Right atrium auricular region (tissue), 2 donors: ENCODE measurements at regions not wholly inside any gene's neighbourhood (a gene's known extent, or its start where the extent isn't known, plus 50 kb on each side); places are given as distances from the start of the nearest gene placed in this dataset.

Experiments
- DNase-seq: peaks from one replicate; pipeline ENCODE4 v3.0.0-alpha.2; 2019; ENCODE audit warnings: low spot score
- H3K27ac ChIP-seq, 2 donors: fragments of 200-600 bp; sonication (generic); 1 replicate in 1 of 2; 2 replicates in 1 of 2; pipeline ENCODE4 v1.5.1; 2016 to 2019
- H3K27me3 ChIP-seq, 2 donors: fragments of 200-600 bp; sonication (generic); one replicate each; pipeline versions ENCODE4 v1.5.1 to v1.6.0; 2017 to 2019
- H3K36me3 ChIP-seq: fragments of 200-600 bp; sonication (generic); one replicate; pipeline ENCODE4 v1.5.1; 2016
- H3K4me1 ChIP-seq, 2 donors: fragments of 200-600 bp; sonication (generic); one replicate each; pipeline versions ENCODE4 v1.5.1 to v1.6.0; 2017 to 2019
- H3K4me3 ChIP-seq, 2 donors: fragments of 200-600 bp; sonication (generic); 1 replicate in 1 of 2; 2 replicates in 1 of 2; pipeline ENCODE4 v1.5.1; 2017 to 2019; ENCODE audit warnings: mild to moderate bottlenecking in 1 of 2, moderate library complexity in 1 of 2
- H3K9me3 ChIP-seq, 2 donors: fragments of 200-600 bp; sonication (generic); one replicate each; pipeline ENCODE4 v1.5.1; 2019
- TF ChIP-seq, protein P1 (sequence below), 2 donors: fragments of 200-600 bp; sonication (generic); IDR thresholded peaks; one replicate each; pipeline ENCODE4 v1.5.1; 2019; ENCODE audit warnings: antibody characterized with exemption in 2 of 2

- H3K4me1 ChIP-seq: no peaks in the 10 kb centered on the region
- H3K9me3 ChIP-seq: peaks cover 0 to 10% of the 10 kb centered on the region in 2 donors
- H3K36me3 ChIP-seq: no peaks in the 10 kb centered on the region
- TF ChIP-seq, protein P1, sequence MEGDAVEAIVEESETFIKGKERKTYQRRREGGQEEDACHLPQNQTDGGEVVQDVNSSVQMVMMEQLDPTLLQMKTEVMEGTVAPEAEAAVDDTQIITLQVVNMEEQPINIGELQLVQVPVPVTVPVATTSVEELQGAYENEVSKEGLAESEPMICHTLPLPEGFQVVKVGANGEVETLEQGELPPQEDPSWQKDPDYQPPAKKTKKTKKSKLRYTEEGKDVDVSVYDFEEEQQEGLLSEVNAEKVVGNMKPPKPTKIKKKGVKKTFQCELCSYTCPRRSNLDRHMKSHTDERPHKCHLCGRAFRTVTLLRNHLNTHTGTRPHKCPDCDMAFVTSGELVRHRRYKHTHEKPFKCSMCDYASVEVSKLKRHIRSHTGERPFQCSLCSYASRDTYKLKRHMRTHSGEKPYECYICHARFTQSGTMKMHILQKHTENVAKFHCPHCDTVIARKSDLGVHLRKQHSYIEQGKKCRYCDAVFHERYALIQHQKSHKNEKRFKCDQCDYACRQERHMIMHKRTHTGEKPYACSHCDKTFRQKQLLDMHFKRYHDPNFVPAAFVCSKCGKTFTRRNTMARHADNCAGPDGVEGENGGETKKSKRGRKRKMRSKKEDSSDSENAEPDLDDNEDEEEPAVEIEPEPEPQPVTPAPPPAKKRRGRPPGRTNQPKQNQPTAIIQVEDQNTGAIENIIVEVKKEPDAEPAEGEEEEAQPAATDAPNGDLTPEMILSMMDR (IDR thresholded peaks at IDR 0.05): no peak
- H3K27ac ChIP-seq: no peak overlapping the region
- H3K4me3 ChIP-seq: no peak overlapping the region
- DNase-seq: no peak
- no peaks in the 10 kb centered on the region for H3K27me3 ChIP-seq
Observed at GRCh38 chrX:17922303-17922702, 61.2 kb upstream of the RAI2 start.

DNA sequence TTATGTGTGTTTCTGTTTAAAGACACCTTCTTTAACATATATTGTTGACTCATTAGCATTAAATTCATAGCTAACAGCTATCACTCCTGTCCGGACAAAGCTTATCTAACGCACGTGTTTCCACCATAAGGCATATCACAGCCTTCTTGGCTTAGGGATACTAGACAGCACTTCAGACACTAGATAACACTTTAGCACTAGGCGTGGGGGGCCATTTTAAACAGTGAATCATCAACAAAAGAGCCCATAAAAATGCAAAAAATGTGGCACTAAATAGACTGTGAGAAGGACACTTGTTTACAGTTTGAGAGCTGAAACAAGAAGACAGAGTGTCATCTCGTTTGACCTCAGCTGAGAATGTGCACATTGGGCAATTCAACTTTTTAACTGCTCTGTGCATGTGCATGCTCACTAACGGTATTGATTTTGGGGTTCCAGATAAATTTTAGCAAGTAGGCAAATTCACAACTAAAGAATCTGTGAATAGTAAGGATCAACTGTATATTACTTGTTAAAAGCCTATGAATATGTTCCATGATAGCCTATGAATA lies 58.9 kb upstream of the RAI2 start:
- Histone ChIP-seq H3K4me1 (no peaks in the 10 kb centered on the region), H3K9me3 (no peaks in the 10 kb centered on the region), H3K27ac (no peak overlapping the region), H3K4me3 (no peak overlapping the region), H3K36me3 (no peaks in the 10 kb centered on the region), H3K27me3 (no peaks in the 10 kb centered on the region)
- TF ChIP-seq, protein P1 (IDR thresholded peaks at IDR 0.05): no peak
- no peak for DNase-seq

- Histone ChIP-seq H3K27me3 (no peaks in the 10 kb centered on the region), H3K9me3 (no peaks in the 10 kb centered on the region), H3K4me3 (no peak overlapping the region), H3K36me3 (no peaks in the 10 kb centered on the region), H3K4me1 (no peaks in the 10 kb centered on the region), H3K27ac (no peak overlapping the region)
- DNase-seq: no peak
- TF ChIP-seq, protein P1 (IDR thresholded peaks at IDR 0.05): no peak
Observed at GRCh38 chrX:17917945-17918577, 57.0 kb upstream of the RAI2 start.

GRCh38 chrX:17913801-17914200 lies 52.7 kb upstream of the RAI2 start:
- H3K4me1 ChIP-seq: no peaks in the 10 kb centered on the region
- H3K9me3 ChIP-seq: peaks cover 0 to 10% of the 10 kb centered on the region in 2 donors
- TF ChIP-seq, protein P1 (IDR thresholded peaks at IDR 0.05): no peak
- H3K27ac ChIP-seq: no peak overlapping the region
- H3K36me3 ChIP-seq: no peaks in the 10 kb centered on the region
- no peak for DNase-seq
- H3K4me3 ChIP-seq: no peak overlapping the region
- no peaks in the 10 kb centered on the region for H3K27me3 ChIP-seq
